Tibial nerve (tissue), 4 donors: ENCODE measurements at regions not wholly inside any gene's neighbourhood (a gene's known extent, or its start where the extent isn't known, plus 50 kb on each side); places are given as distances from the start of the nearest gene placed in this dataset.

Source experiments
- DNase-seq, 2 donors: peaks; one replicate each; pipeline ENCODE4 v3.0.0-alpha.2; 2019; ENCODE audit warnings: low spot score in 2 of 2
- H3K27ac ChIP-seq, 4 donors: fragments of 200-600 bp; sonication (generic) in 3 of 4; one replicate each; pipeline ENCODE4 v1.5.1; 2017 to 2019; ENCODE audit warnings: mild to moderate bottlenecking in 1 of 4
- H3K27me3 ChIP-seq, 2 donors: fragments of 200-600 bp; sonication (generic) in 1 of 2; one replicate each; pipeline versions ENCODE4 v1.5.1 to v1.6.0; 2017 to 2019
- H3K36me3 ChIP-seq, 3 donors: fragments of 200-600 bp; sonication (generic); one replicate each; pipeline ENCODE4 v1.5.1; 2018 to 2019
- H3K4me1 ChIP-seq, 4 donors: fragments of 200-600 bp; sonication (generic) in 3 of 4; one replicate each; pipeline ENCODE4 v1.5.1; 2017 to 2019
- H3K4me3 ChIP-seq, 4 donors: fragments of 200-600 bp; sonication (generic) in 3 of 4; one replicate each; pipeline ENCODE4 v1.5.1; 2017 to 2019; ENCODE audit warnings: mild to moderate bottlenecking in 1 of 4, moderate library complexity in 1 of 4
- H3K9me3 ChIP-seq, 4 donors: fragments of 200-600 bp; sonication (generic) in 3 of 4; one replicate each; pipeline ENCODE4 v1.5.1; 2017 to 2019
- EP300 ChIP-seq, 2 donors: sonication (generic); formaldehyde crosslinking; IDR thresholded peaks; one replicate each; pipeline ENCODE4 v1.6.1; 2017; ENCODE audit warnings: antibody characterized with exemption in 2 of 2, mild to moderate bottlenecking in 1 of 2
- POLR2A ChIP-seq, 2 donors: fragments of 450-650 bp; IDR thresholded peaks; one replicate each; pipeline ENCODE4 v1.6.1; 2017; ENCODE audit warnings: antibody characterized with exemption in 2 of 2, mild to moderate bottlenecking in 2 of 2, moderate library complexity in 2 of 2
- WGBS, 2 donors: methylation state at CpG; one replicate each; pipeline ENCODE4 v1.1.5; 2018; 5-methylcytosine and 5-hydroxymethylcytosine counted together
- TF ChIP-seq, protein P1 (sequence below), 5 experiments: fragments of 200-600 bp in 3 of 5; fragments of 450-650 bp in 2 of 5; sonication (generic) in 3 of 5; IDR thresholded peaks; one replicate each; pipeline ENCODE4 v1.5.1; 2016 to 2019; ENCODE audit warnings: antibody characterized with exemption in 5 of 5, mild to moderate bottlenecking in 3 of 5, moderate library complexity in 2 of 5

DNA sequence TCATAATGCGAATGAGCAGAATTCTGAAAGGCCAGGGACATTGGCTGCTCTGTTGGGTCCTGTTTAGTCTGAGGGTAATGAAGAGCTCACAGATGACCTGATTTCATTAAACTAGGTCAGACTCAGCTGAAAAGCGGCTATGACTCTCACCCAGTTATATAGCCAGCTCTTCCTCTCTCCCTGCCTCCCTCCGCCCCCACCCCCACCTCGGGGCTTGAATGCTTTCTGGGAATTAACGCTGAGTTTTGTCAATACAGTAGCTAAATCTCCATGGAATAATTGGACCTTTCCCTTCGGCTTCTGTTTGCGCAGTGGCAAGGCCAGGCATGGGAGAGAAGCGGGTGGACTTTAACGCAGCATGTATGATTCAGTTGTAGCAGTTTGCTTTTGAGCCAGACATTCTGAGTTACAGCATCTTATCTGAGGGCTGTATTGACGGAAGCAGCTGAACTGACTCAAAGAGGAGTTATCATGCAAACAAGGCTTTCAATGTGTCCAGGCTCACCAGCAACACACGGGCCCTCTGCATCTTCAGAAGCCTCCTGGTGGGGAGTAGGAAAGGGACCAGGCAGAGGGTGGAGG, 110.6 kb downstream of the MYCN start:
- Histone ChIP-seq H3K27me3 (no peaks in the 10 kb centered on the region), H3K4me3 (no peak overlapping the region), H3K36me3 (no peaks in the 10 kb centered on the region), H3K9me3 (no peaks in the 10 kb centered on the region), H3K27ac (no peak overlapping the region), H3K4me1 (peaks cover 0 to 4% (median 0%) of the 10 kb centered on the region in 4 donors)
- no peak for TF ChIP-seq EP300 (IDR thresholded peaks at IDR 0.05)
- no peak for DNase-seq
- WGBS, 2 donors, result 60 to 65% methylated on average over 11 of the region's 11 CpGs

- no peaks in the 10 kb centered on the region for H3K4me1 ChIP-seq
- 91 to 92% methylated on average over 11 to 12 of the region's 12 CpGs for WGBS, 2 donors
- no peak overlapping the region for H3K4me3 ChIP-seq
- H3K27ac ChIP-seq, result no peak overlapping the region
- no peaks in the 10 kb centered on the region for H3K9me3 ChIP-seq
- TF ChIP-seq EP300 (IDR thresholded peaks at IDR 0.05) (no peak), POLR2A (IDR thresholded peaks at IDR 0.05) (no peak)
- TF ChIP-seq, protein P1, sequence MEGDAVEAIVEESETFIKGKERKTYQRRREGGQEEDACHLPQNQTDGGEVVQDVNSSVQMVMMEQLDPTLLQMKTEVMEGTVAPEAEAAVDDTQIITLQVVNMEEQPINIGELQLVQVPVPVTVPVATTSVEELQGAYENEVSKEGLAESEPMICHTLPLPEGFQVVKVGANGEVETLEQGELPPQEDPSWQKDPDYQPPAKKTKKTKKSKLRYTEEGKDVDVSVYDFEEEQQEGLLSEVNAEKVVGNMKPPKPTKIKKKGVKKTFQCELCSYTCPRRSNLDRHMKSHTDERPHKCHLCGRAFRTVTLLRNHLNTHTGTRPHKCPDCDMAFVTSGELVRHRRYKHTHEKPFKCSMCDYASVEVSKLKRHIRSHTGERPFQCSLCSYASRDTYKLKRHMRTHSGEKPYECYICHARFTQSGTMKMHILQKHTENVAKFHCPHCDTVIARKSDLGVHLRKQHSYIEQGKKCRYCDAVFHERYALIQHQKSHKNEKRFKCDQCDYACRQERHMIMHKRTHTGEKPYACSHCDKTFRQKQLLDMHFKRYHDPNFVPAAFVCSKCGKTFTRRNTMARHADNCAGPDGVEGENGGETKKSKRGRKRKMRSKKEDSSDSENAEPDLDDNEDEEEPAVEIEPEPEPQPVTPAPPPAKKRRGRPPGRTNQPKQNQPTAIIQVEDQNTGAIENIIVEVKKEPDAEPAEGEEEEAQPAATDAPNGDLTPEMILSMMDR (IDR thresholded peaks at IDR 0.05), result no peak
- no peaks in the 10 kb centered on the region for H3K27me3 ChIP-seq
- no peaks in the 10 kb centered on the region for H3K36me3 ChIP-seq
- DNase-seq, result no peak
These were observed 110.0 kb downstream of the MYCN start for GRCh38 chr2:16050261-16050907.

GRCh38 chr2:16049406-16049805, 109.1 kb downstream of the MYCN start:
- WGBS, 2 donors, result 89 to 90% methylated on average over 7 of the region's 7 CpGs
- DNase-seq, result no peak

GRCh38 chr2:16048466-16048865, 108.1 kb downstream of the MYCN start:
- Histone ChIP-seq H3K36me3 (no peaks in the 10 kb centered on the region), H3K27ac (no peak overlapping the region), H3K27me3 (no peaks in the 10 kb centered on the region), H3K9me3 (no peaks in the 10 kb centered on the region), H3K4me1 (no peaks in the 10 kb centered on the region), H3K4me3 (no peak overlapping the region)
- TF ChIP-seq EP300 (IDR thresholded peaks at IDR 0.05), result no peak
- no peak for TF ChIP-seq POLR2A (IDR thresholded peaks at IDR 0.05)
- TF ChIP-seq, protein P1 (IDR thresholded peaks at IDR 0.05), result no peak
- WGBS, 2 donors, result 84 to 87% methylated on average over 4 of the region's 4 CpGs
- no peak for DNase-seq

More at GRCh38 chr2:16049406-16049805, 109.1 kb downstream of the MYCN start:
- Histone ChIP-seq H3K27ac (no peak overlapping the region), H3K4me1 (no peaks in the 10 kb centered on the region), H3K27me3 (no peaks in the 10 kb centered on the region), H3K9me3 (no peaks in the 10 kb centered on the region), H3K36me3 (no peaks in the 10 kb centered on the region), H3K4me3 (no peak overlapping the region)
- TF ChIP-seq, protein P1 (IDR thresholded peaks at IDR 0.05), result no peak
- no peak for TF ChIP-seq POLR2A (IDR thresholded peaks at IDR 0.05)
- TF ChIP-seq EP300 (IDR thresholded peaks at IDR 0.05), result no peak

GRCh38 chr2:16047701-16048100, 107.4 kb downstream of the MYCN start:
- Histone ChIP-seq H3K9me3 (no peaks in the 10 kb centered on the region), H3K4me1 (no peaks in the 10 kb centered on the region), H3K4me3 (no peak overlapping the region), H3K27me3 (no peaks in the 10 kb centered on the region), H3K27ac (no peak overlapping the region), H3K36me3 (no peaks in the 10 kb centered on the region)
- no peak for DNase-seq
- WGBS, 2 donors, result 93 to 94% methylated on average over 9 of the region's 9 CpGs
- TF ChIP-seq POLR2A (IDR thresholded peaks at IDR 0.05) (no peak), EP300 (IDR thresholded peaks at IDR 0.05) (no peak)
- TF ChIP-seq, protein P1 (IDR thresholded peaks at IDR 0.05), result no peak
